IPS DF 6.9 (cell line): ENCODE measurements at regions not wholly inside any gene's neighbourhood (a gene's known extent, or its start where the extent isn't known, plus 50 kb on each side); places are given as distances from the start of the nearest gene placed in this dataset.
"Not testable (repeated sequence)": the region's sequence is repeated elsewhere in the genome, so short reads cannot be mapped to it uniquely, and the experiment has no call there.

ENCODE experiments used
- DNase-seq: peaks from one replicate; pipeline ENCODE4 v3.0.0-alpha.2; 2013; ENCODE audit warnings: low read depth, low spot score
- H3K27ac ChIP-seq: one replicate; pipeline ENCODE4 v1.5.1; 2013; ENCODE audit warnings: low read length, control low read depth
- H3K27me3 ChIP-seq: 2 replicates; pipeline ENCODE4 v1.6.1; 2013; ENCODE audit warnings: mild to moderate bottlenecking, low read length; ENCODE audit not compliant: control insufficient read depth, insufficient read depth
- H3K36me3 ChIP-seq: 2 replicates; pipeline ENCODE4 v1.6.1; 2013; ENCODE audit warnings: low read length; ENCODE audit not compliant: control insufficient read depth, insufficient read depth
- H3K4me1 ChIP-seq: 2 replicates; pipeline ENCODE4 v1.6.1; 2013; ENCODE audit warnings: low read length; ENCODE audit not compliant: control insufficient read depth, insufficient read depth
- H3K4me3 ChIP-seq: 2 replicates; pipeline ENCODE4 v1.5.1; 2013; ENCODE audit warnings: mild to moderate bottlenecking, low read length
- H3K9me3 ChIP-seq: 2 replicates; pipeline ENCODE4 v1.6.1; 2013; ENCODE audit warnings: low read length, inconsistent platforms; ENCODE audit not compliant: control insufficient read depth, insufficient read depth
- WGBS: extraction: QIAGEN DNeasy Blood & Tissue Kit; methylation state at CpG from one replicate; pipeline ENCODE4 v1.1.7; 2013; ENCODE audit warnings: mixed read lengths, missing lambda C conversion rate; ENCODE audit not compliant: insufficient read length, insufficient coverage; 5-methylcytosine and 5-hydroxymethylcytosine counted together

DNA sequence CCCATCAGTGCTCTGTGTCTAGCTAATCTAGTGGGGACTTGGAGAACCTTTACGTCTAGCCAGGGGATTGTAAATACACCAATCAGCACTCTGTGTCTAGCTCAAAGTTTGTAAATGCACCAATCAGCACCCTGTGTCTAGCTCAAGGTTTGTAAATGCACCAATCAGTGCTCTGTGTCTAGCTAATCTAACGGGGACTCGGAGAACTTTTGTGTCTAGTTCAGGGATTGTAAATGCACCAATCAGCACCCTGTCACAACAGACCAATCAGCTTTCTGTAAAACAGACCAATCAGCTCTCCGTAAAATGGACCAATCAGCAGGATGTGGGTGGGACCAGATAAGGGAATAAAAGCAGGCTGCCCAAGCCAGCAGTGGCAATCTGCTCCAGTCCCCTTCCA is 268.3 kb upstream of the MKLN1 start:
- not testable (repeated sequence) for H3K9me3 ChIP-seq, DNase-seq, H3K4me3 ChIP-seq, H3K4me1 ChIP-seq, H3K36me3 ChIP-seq, H3K27ac ChIP-seq, H3K27me3 ChIP-seq
- WGBS: no CpG with 5 or more reads among the region's 4 CpGs

DNA sequence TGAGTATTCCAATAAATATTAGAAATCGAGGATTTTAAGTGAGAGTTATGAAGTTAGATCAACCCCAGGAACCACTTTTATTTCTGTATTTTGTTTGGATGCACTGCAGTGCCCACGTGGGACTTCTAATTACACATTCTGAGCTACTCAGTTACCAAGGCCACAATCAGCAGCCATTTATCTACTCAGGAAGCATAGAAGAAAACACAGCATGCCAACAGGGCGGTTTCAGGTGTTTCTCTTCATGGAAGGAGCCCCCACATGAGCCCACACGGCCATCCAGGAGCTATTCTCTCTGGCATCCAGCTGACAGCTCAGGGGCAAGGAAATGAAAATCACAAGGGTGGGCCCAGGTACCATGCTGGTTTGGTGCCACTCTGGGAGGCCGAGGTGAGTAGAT is 266.5 kb upstream of the MKLN1 start:
- Histone ChIP-seq H3K4me3 (no peak overlapping the region), H3K36me3 (no peaks in the 10 kb centered on the region), H3K27ac (no peak overlapping the region), H3K9me3 (no peaks in the 10 kb centered on the region), H3K4me1 (no peaks in the 10 kb centered on the region), H3K27me3 (no peaks in the 10 kb centered on the region)
- no CpG with 5 or more reads among the region's 5 CpGs for WGBS
- DNase-seq: no peak

DNA sequence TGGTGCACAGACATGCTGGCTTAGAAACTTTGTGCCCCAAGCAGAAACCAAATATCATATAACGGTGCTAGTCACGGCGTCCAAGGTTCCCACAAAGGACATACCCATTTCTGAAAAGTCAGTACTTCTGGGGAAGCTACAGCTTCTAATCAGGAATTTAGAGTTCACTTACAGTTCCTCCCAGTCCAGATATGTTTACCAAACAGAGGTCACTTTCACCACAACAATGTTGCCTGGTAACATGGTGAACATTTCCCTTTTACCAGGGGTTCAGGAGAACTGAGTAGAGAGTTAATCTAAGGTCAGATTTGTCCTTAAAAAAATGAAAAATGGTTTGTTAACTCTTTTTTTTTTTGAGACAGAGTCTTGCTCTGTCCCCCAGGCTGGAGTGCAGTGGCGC is 265.9 kb upstream of the MKLN1 start:
- Histone ChIP-seq H3K36me3 (no peaks in the 10 kb centered on the region), H3K4me3 (no peak overlapping the region), H3K9me3 (no peaks in the 10 kb centered on the region), H3K27ac (no peak overlapping the region), H3K27me3 (no peaks in the 10 kb centered on the region), H3K4me1 (no peaks in the 10 kb centered on the region)
- no CpG with 5 or more reads among the region's 4 CpGs for WGBS
- DNase-seq: no peak

DNA sequence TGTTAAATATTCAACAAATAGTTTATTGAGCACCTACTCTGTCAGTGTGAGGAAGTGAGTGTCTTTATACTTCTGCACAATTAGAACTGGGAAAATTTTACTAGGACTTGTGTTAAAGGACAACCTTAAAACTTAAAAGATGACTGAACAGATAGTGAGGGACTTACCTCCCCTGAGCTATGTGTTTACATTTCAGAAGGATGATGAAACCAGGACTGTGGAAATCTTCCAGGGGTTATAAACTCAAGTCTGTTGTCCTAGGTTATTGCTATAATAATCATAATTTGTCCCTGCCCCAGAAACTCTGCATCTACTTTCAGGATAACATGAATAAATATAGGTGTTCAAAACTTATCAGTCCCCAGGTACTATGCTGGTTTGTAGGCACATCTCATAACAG is 261.0 kb upstream of the MKLN1 start:
- Histone ChIP-seq H3K36me3 (no peaks in the 10 kb centered on the region), H3K27me3 (no peaks in the 10 kb centered on the region), H3K27ac (no peak overlapping the region), H3K4me1 (no peaks in the 10 kb centered on the region), H3K4me3 (no peak overlapping the region), H3K9me3 (no peaks in the 10 kb centered on the region)
- DNase-seq: no peak

DNA sequence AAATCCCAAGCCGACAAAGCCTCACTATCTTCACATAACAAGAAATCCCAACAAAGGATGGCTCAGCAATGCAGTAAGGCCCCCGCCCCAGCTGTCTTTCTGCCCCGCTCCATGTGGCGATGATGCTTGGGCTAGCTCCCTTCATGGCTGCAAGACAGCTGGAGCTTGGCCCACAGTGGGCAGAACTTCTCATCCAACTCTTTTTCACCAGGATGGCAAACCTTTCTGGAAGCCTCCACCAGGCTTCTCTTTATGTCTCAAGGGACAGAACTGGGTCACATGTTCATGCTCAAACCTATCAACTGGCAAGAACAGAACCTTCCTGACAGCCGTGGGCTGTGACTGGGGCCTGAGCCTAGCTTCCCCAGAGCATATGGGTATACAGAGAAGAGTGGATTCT is 260.5 kb upstream of the MKLN1 start:
- H3K4me1 ChIP-seq: no peaks in the 10 kb centered on the region
- no peaks in the 10 kb centered on the region for H3K36me3 ChIP-seq
- no peaks in the 10 kb centered on the region for H3K9me3 ChIP-seq
- H3K27ac ChIP-seq: no peak overlapping the region
- DNase-seq: no peak
- H3K4me3 ChIP-seq: no peak overlapping the region
- WGBS: no CpG with 5 or more reads among the region's 5 CpGs
- no peaks in the 10 kb centered on the region for H3K27me3 ChIP-seq

DNA sequence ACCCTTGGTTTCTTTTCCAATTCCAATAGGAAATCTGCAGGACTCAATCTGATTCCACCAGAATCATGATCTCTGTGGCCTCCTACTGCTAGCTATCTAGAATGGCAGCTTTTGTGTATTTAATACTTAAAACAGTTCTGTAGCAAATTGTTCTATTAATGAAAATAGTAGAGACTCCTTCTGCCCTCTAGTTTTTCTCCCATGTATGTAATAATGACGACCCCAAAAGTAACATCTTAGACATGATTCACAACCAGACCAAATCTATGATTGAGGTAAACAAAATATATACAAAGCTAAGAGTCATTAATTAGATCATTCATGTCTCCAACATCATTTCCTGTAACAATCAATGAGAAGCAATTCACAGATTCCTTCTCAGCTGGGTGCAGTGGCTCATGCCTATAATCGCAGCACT is 259.1 kb upstream of the MKLN1 start:
- Histone ChIP-seq H3K27ac (no peak overlapping the region), H3K9me3 (no peaks in the 10 kb centered on the region), H3K4me1 (no peaks in the 10 kb centered on the region), H3K4me3 (no peak overlapping the region), H3K36me3 (no peaks in the 10 kb centered on the region), H3K27me3 (no peaks in the 10 kb centered on the region)
- no CpG with 5 or more reads among the region's 2 CpGs for WGBS
- no peak for DNase-seq

DNA sequence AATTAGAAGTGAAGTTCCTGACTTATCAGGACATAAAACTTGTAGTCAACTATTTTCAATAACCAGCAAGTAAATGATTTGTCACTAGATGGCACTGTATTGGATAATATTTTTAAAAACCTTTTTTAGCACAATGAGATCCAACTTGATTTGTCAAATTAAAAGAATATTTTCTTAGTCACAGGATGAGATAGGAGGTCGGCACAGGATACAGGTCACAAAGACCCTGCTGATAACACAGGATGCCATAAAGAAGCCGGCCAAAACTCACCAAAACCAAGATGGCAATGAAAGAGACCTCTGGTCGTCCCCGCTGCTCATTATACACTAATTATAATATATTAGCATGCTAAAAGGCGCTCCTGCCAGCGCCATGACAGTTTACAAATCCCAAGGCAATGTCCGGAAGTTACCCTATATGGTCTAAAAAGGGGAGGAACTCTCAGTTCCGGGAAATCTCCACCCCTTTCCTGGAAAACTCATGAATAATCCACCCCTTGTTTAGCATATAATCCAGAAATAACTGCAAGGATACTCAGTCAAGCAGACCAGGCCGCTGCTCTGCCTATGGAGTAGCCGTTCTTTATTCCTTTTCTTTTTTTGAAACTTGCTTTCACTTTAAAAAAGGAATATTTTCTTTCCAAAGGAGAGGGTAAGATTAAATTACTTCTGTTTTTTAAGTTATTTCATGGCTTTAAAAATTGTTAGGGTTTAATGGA is 255.7 kb upstream of the MKLN1 start:
- no peak for DNase-seq
- H3K27me3 ChIP-seq: no peaks in the 10 kb centered on the region
- no peaks in the 10 kb centered on the region for H3K9me3 ChIP-seq
- no CpG with 5 or more reads among the region's 10 CpGs for whole genome bisulfite sequencing
- no peaks in the 10 kb centered on the region for H3K4me1 ChIP-seq
- H3K4me3 ChIP-seq: no peak overlapping the region
- no peaks in the 10 kb centered on the region for H3K36me3 ChIP-seq
- no peak overlapping the region for H3K27ac ChIP-seq

DNA sequence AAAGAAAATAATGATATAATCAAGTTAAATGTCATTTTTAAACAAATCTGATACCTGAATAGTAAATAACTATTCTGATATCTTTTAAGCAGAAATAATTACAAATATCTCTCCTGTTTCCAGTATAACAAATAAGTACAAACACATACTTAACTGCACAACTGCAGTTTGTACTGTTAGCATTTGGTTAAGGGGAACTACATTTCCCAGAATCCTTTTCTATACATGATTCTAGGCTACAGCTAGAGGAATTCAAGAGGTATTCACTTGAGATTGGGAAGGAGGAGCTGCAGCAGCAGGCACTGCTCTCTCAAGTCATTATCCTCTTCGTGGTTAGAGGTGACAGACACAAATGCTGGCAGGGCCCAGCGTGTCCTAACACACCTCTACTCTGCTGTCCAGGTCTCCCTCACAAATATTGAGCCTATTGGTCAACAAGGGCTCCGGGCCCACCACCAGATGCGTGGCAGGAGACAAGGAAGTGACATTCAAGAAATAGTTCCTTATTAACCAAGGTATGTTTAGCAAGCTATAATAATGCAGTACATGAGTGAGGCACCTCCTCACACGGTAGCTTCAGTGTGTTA is 255.1 kb upstream of the MKLN1 start:
- no CpG with 5 or more reads among the region's 5 CpGs for WGBS
- Histone ChIP-seq H3K27me3 (no peaks in the 10 kb centered on the region), H3K4me3 (no peak overlapping the region), H3K36me3 (no peaks in the 10 kb centered on the region), H3K9me3 (no peaks in the 10 kb centered on the region), H3K27ac (no peak overlapping the region), H3K4me1 (no peaks in the 10 kb centered on the region)
- DNase-seq: no peak

DNA sequence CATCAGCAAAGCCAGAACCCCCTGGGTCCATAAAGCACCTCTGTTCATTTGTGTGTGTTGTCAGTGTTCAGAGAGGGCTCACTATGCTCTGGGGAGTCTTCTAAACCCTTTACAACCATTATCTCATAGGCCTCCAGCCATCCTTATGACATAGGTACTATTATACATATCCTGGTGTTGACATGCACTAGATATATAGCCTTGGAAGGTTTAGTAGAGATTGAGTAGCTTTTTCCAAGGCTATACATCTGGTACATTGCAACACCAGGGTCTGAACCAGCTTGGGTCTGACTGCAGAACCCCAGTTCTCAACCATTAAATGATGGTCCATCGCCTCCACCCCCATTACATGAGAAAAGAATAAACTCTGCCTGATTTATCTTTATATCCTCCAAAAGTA is 253.6 kb upstream of the MKLN1 start:
- Histone ChIP-seq H3K4me1 (no peaks in the 10 kb centered on the region), H3K4me3 (no peak overlapping the region), H3K9me3 (no peaks in the 10 kb centered on the region), H3K36me3 (no peaks in the 10 kb centered on the region), H3K27ac (no peak overlapping the region), H3K27me3 (no peaks in the 10 kb centered on the region)
- WGBS: no CpG with 5 or more reads among the region's 1 CpG
- no peak for DNase-seq

DNA sequence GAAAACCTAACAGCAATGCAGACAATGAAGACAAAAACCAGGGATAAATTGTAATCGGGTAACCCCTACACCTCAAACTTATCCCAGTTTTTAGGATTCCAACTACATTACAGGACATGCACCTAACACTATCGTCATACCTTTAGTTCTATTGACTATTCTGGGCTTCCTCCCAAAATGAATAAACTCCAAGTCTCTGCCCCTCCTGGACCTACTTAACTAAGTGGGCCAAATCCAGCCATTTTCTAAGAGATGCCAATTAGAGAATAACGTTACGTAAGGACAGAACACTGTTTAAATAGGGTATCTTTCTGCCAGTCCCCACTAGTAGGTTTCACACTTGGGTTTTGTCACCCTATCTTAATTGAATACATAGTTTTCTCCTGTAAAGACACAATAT is 253.1 kb upstream of the MKLN1 start:
- H3K36me3 ChIP-seq: no peaks in the 10 kb centered on the region
- no peaks in the 10 kb centered on the region for H3K27me3 ChIP-seq
- no peak overlapping the region for H3K4me3 ChIP-seq
- WGBS: no CpG with 5 or more reads among the region's 4 CpGs
- H3K9me3 ChIP-seq: no peaks in the 10 kb centered on the region
- H3K27ac ChIP-seq: no peak overlapping the region
- H3K4me1 ChIP-seq: no peaks in the 10 kb centered on the region
- no peak for DNase-seq

DNA sequence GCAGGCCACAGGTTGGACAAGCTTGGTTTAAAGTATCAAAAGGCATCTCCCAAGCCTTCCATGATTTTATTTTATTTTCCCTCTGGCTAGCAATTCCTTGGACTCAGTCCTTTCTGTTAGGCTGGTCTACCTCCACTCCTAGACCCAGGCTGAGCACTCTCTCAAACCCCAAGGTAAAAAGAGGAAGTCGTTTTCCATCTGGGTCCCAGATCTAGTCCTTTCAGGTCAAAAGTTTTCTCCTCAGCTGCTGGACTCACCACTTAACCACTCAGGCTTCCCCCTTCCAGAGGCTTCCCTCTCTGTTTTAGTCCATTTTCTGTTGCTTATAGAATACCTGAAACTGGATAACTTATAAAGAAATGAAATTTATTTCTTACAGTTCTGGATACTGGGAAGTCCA is 252.3 kb upstream of the MKLN1 start:
- Histone ChIP-seq H3K27ac (no peak overlapping the region), H3K9me3 (no peaks in the 10 kb centered on the region), H3K4me1 (no peaks in the 10 kb centered on the region), H3K36me3 (no peaks in the 10 kb centered on the region), H3K4me3 (no peak overlapping the region), H3K27me3 (no peaks in the 10 kb centered on the region)
- no CpG with 5 or more reads among the region's 1 CpG for WGBS
- no peak for DNase-seq
